Fibroblast of lung (primary cell): ENCODE measurements at regions not wholly inside any gene's neighbourhood (a gene's known extent, or its start where the extent isn't known, plus 50 kb on each side); places are given as distances from the start of the nearest gene placed in this dataset.

Experiments
- DNase-seq, 2 donors: peaks; one replicate each; pipeline versions ENCODE4 v3.0.0 to v3.0.0-alpha.2; 2010; ENCODE audit warnings: low read depth in 2 of 2
- H2AFZ ChIP-seq: 2 replicates; pipeline ENCODE4 v1.5.1; 2012; ENCODE audit warnings: low read length, control low read depth, inconsistent platforms
- H3K27ac ChIP-seq: 2 replicates; pipeline ENCODE4 v1.5.1; 2011; ENCODE audit warnings: low read length, control low read depth; ENCODE audit not compliant: insufficient read depth
- H3K27me3 ChIP-seq: 2 replicates; pipeline ENCODE4 v1.5.1; 2011; ENCODE audit warnings: mild to moderate bottlenecking, low read length; ENCODE audit not compliant: control insufficient read depth, insufficient read depth
- H3K36me3 ChIP-seq: 2 replicates; pipeline ENCODE4 v1.5.1; 2011; ENCODE audit warnings: low read length; ENCODE audit not compliant: control insufficient read depth, insufficient read depth
- H3K4me1 ChIP-seq: 2 replicates; pipeline ENCODE4 v1.5.1; 2011; ENCODE audit warnings: low read length; ENCODE audit not compliant: control insufficient read depth, insufficient read depth; ENCODE audit errors: extremely low read depth
- H3K4me2 ChIP-seq: 2 replicates; pipeline ENCODE4 v1.5.1; 2011; ENCODE audit warnings: low read length, control low read depth; ENCODE audit not compliant: insufficient read depth; ENCODE audit errors: extremely low read depth
- H3K4me3 ChIP-seq, 4 experiments: fragments of 200-600 bp in 1 of 4; sonication (generic) in 1 of 4; replicated peaks in 1 of 4; 2 replicates each; pipeline ENCODE4 v1.5.1; 2011 to 2016; ENCODE audit warnings: low read length in 4 of 4, low read depth in 3 of 4, mild to moderate bottlenecking in 3 of 4, control low read depth in 2 of 4, inconsistent platforms in 1 of 4, mixed read lengths in 1 of 4; ENCODE audit not compliant: insufficient read depth in 1 of 4; ENCODE audit errors: control extremely low read depth in 1 of 4
- H3K79me2 ChIP-seq: 2 replicates; pipeline ENCODE4 v1.5.1; 2012; ENCODE audit warnings: mild to moderate bottlenecking, low read length, inconsistent platforms; ENCODE audit not compliant: control insufficient read depth, insufficient read depth
- H3K9ac ChIP-seq: 2 replicates; pipeline ENCODE4 v1.5.1; 2011; ENCODE audit warnings: mild to moderate bottlenecking, low read length, control low read depth; ENCODE audit not compliant: insufficient read depth
- H3K9me3 ChIP-seq: 2 replicates; pipeline ENCODE4 v1.5.1; 2012; ENCODE audit warnings: low read depth, low read length; ENCODE audit not compliant: control insufficient read depth, insufficient read depth
- H4K20me1 ChIP-seq: 2 replicates; pipeline ENCODE4 v1.5.1; 2011; ENCODE audit warnings: low read length; ENCODE audit not compliant: control insufficient read depth, insufficient read depth; ENCODE audit errors: extremely low read depth
- EZH2 ChIP-seq: IDR thresholded peaks from 2 replicates; pipeline ENCODE4 v1.5.1; 2012; ENCODE audit warnings: low read length, control low read depth, mild to moderate bottlenecking; ENCODE audit errors: missing control alignments
- TF ChIP-seq, protein P1 (sequence below), 2 donors: IDR thresholded peaks in 1 of 2; conservative IDR thresholded peaks in 1 of 2; 1 replicate in 1 of 2; 2 replicates in 1 of 2; pipeline ENCODE4 v1.5.1; 2011 to 2012; ENCODE audit warnings: low read length in 2 of 2, control low read depth in 1 of 2, inconsistent platforms in 1 of 2, low read depth in 1 of 2, mild to moderate bottlenecking in 1 of 2

DNA sequence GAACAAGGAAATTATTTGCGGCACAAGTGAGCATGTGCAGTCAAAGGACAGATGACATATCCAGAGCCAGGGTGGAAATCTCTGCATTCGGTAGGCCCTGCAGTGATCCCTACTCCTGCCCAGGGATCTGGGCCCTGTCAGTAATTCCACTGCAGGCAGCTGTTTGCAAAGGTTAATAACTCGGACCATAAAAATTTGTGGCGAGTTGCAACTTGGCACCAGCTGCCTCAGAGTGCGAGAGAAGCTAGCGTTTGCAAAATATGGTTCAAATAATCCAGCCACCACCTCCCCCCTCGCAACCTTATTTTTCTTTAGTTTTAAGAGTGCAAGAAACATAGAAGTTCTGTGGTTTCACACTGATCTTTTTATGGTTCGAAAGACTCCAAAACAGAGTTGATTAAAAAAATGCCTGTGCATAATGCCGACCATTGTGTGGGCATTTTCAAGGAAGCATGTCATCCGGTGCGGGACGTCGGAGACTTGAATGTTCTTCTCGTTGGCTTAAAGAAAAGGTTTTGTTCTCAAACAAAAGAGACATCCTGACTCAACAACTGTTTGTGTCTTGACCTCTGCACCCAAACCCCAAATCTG is 224.5 kb downstream of the BCL11B start:
- peak in 1 of 2 donors; percentile 51 for DNase-seq
- H3K9me3 ChIP-seq = no peaks in the 10 kb centered on the region

DNA sequence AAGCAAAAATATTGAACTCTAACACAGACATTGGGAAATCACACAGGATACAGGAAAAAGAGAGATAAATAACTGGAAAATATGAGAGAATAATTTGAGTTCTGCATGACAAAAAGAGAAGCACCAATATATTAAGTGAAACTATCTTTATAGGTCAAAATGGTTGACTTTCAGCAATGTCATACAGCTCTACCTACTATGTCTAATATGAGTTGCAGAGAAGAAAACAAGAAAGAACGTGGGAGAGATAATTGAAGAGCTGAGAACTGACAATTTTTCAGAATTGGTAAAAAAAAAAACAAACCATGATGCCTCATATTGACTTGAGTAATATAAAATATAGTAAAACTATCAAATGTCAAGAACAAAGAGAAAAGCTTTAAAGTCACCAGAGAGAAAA is 221.7 kb downstream of the BCL11B start:
- Histone ChIP-seq H3K4me1 (no peaks in the 10 kb centered on the region), H3K27ac (no peak overlapping the region), H3K79me2 (no peaks in the 10 kb centered on the region), H3K9ac (no peak overlapping the region), H3K27me3 (no peaks in the 10 kb centered on the region), H2AFZ (no peak overlapping the region), H3K36me3 (no peaks in the 10 kb centered on the region), H3K9me3 (no peaks in the 10 kb centered on the region), H3K4me3 (no peak overlapping the region), H3K4me2 (no peak overlapping the region), H4K20me1 (no peaks in the 10 kb centered on the region)
- no peak for DNase-seq
- TF ChIP-seq, protein P1, sequence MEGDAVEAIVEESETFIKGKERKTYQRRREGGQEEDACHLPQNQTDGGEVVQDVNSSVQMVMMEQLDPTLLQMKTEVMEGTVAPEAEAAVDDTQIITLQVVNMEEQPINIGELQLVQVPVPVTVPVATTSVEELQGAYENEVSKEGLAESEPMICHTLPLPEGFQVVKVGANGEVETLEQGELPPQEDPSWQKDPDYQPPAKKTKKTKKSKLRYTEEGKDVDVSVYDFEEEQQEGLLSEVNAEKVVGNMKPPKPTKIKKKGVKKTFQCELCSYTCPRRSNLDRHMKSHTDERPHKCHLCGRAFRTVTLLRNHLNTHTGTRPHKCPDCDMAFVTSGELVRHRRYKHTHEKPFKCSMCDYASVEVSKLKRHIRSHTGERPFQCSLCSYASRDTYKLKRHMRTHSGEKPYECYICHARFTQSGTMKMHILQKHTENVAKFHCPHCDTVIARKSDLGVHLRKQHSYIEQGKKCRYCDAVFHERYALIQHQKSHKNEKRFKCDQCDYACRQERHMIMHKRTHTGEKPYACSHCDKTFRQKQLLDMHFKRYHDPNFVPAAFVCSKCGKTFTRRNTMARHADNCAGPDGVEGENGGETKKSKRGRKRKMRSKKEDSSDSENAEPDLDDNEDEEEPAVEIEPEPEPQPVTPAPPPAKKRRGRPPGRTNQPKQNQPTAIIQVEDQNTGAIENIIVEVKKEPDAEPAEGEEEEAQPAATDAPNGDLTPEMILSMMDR (conservative IDR thresholded peaks at IDR 0.05 in 1 of 2, IDR thresholded peaks at IDR 0.05 in 1 of 2; ENCODE audit: low read depth in 1 of 2, low read length in 2 of 2) = no peak
- no peak for TF ChIP-seq EZH2

More for the DNA sequence above, 224.5 kb downstream of the BCL11B start:
- TF ChIP-seq, protein P1 (conservative IDR thresholded peaks at IDR 0.05 in 1 of 2, IDR thresholded peaks at IDR 0.05 in 1 of 2; ENCODE audit: low read depth in 1 of 2, low read length in 2 of 2) = no peak
- no peak for TF ChIP-seq EZH2
- H3K36me3 ChIP-seq = no peaks in the 10 kb centered on the region
- no peak overlapping the region for H3K4me2 ChIP-seq
- no peaks in the 10 kb centered on the region for H3K27me3 ChIP-seq
- no peaks in the 10 kb centered on the region for H4K20me1 ChIP-seq
- H3K27ac ChIP-seq = no peak overlapping the region
- no peaks in the 10 kb centered on the region for H3K79me2 ChIP-seq
- H3K9ac ChIP-seq = no peak overlapping the region
- H2AFZ ChIP-seq = no peak overlapping the region
- no peak overlapping the region for H3K4me3 ChIP-seq
- no peaks in the 10 kb centered on the region for H3K4me1 ChIP-seq

DNA sequence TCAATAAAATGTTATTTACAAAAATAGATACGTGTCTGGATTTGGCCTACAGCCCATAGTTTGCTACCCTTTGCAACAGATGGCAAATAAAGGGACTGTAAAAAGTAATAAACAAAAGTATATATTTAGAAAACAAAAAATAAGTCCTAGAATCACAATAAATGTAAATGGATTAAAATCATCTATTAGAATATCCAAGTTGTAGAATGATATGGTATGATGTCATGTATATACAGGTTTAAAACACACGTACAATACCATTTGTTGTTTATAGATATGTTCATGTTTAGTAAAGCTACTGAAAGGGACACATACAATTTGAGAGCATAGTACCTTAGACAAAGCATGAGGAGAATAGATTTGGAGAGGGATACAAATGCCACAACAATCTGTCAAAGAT is 219.5 kb downstream of the BCL11B start:
- Histone ChIP-seq H3K9me3 (no peaks in the 10 kb centered on the region), H3K4me1 (no peaks in the 10 kb centered on the region), H3K27me3 (no peaks in the 10 kb centered on the region), H3K27ac (no peak overlapping the region), H2AFZ (no peak overlapping the region), H3K36me3 (no peaks in the 10 kb centered on the region), H4K20me1 (no peaks in the 10 kb centered on the region), H3K9ac (no peak overlapping the region), H3K4me2 (no peak overlapping the region), H3K79me2 (no peaks in the 10 kb centered on the region), H3K4me3 (no peak overlapping the region)
- TF ChIP-seq, protein P1 (conservative IDR thresholded peaks at IDR 0.05 in 1 of 2, IDR thresholded peaks at IDR 0.05 in 1 of 2; ENCODE audit: low read depth in 1 of 2, low read length in 2 of 2) = no peak
- no peak for TF ChIP-seq EZH2
- no peak for DNase-seq
